ENCODE measurements at regions not wholly inside any gene's neighbourhood (a gene's known extent, or its start where the extent isn't known, plus 50 kb on each side); places are given as distances from the start of the nearest gene placed in this dataset.

GRCh38 chr10:28841625-28842024, 164.3 kb downstream of the BAMBI start:
- TF ChIP-seq CTCF (conservative IDR thresholded peaks at IDR 0.05 in 1 of 2, IDR thresholded peaks at IDR 0.05 in 1 of 2; ENCODE audit: low read depth in 1 of 2, low read length in 2 of 2) (no peak), EZH2 (IDR thresholded peaks at IDR 0.05; ENCODE audit: low read length, missing control alignments) (no peak)

Data from fibroblast of lung (primary cell).